ENCODE measurements at regions not wholly inside any gene's neighbourhood (a gene's known extent, or its start where the extent isn't known, plus 50 kb on each side); places are given as distances from the start of the nearest gene placed in this dataset.
"Not testable (repeated sequence)": the region's sequence is repeated elsewhere in the genome, so short reads cannot be mapped to it uniquely, and the experiment has no call there.

DNA sequence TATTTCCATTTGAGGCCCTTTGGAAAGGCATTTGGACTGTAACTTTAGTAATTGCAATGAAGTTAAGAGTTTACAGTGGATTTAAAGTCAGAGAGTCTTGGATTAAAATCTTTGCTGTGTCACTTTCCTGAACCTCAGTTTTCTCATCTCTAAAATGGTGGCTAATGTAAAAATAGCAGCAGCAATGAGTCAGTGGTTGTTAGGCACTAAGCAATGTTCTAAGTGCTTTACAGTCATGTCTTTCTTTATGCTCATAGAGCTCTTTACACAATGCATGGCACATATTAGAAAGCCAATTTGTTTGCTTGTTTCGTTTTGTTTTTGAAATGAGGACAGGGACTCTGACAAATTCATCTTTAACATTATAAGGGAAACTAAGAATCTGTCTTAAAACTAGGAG lies 222.7 kb upstream of the DNAJC19 start:
- H3K4me3 ChIP-seq (replicated peaks; ENCODE audit: low read depth, low read length): no peak overlapping the region
- TF ChIP-seq, protein P1, sequence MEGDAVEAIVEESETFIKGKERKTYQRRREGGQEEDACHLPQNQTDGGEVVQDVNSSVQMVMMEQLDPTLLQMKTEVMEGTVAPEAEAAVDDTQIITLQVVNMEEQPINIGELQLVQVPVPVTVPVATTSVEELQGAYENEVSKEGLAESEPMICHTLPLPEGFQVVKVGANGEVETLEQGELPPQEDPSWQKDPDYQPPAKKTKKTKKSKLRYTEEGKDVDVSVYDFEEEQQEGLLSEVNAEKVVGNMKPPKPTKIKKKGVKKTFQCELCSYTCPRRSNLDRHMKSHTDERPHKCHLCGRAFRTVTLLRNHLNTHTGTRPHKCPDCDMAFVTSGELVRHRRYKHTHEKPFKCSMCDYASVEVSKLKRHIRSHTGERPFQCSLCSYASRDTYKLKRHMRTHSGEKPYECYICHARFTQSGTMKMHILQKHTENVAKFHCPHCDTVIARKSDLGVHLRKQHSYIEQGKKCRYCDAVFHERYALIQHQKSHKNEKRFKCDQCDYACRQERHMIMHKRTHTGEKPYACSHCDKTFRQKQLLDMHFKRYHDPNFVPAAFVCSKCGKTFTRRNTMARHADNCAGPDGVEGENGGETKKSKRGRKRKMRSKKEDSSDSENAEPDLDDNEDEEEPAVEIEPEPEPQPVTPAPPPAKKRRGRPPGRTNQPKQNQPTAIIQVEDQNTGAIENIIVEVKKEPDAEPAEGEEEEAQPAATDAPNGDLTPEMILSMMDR (IDR thresholded peaks at IDR 0.05; ENCODE audit: low read length, missing control alignments): no peak
- no peak for DNase-seq (ENCODE audit: low read depth)

DNA sequence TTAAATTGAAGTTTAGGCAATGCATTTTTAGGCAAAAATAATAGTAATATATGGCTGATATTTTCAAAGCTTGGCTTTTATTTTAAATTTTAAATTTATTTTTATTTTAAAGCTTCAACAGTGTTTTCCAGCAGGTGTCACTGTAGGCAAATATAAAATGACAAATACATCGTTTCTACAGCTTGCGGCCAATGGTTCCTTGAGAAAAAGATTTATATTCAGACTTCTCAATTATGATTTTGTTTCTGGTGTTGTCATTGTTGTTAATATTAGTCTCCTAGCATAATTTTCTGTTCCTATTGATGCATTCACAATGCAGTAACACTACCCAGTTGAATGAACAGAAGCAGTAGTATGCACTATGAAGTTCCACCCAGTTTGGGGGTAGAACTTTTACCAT lies 220.7 kb upstream of the DNAJC19 start:
- DNase-seq (ENCODE audit: low read depth): peak; percentile 40
- no peak overlapping the region for H3K4me3 ChIP-seq (replicated peaks; ENCODE audit: low read depth, low read length)
- TF ChIP-seq, protein P1 (IDR thresholded peaks at IDR 0.05; ENCODE audit: low read length, missing control alignments): peak; percentile 27

DNA sequence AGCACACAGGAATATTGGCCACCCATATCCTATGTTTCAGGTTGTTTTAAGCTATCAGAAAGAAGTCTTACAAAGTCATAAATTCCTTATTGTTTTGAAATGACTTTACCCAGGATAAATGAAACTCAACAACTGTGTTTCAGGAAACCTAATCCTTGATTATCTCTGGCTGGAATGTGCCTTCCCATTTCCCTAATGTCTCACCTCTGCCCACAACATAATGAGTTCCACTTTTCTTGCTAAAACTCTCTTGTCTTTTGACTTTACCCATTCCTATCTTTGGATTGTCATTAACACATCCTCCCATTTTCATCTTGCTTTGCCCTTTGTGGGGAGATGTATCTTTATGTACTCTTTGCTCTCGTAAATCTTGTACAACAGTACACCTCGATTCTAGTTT lies 200.0 kb upstream of the DNAJC19 start:
- DNase-seq (ENCODE audit: low read depth): no peak
- TF ChIP-seq, protein P1 (IDR thresholded peaks at IDR 0.05; ENCODE audit: low read length, missing control alignments): no peak
- no peak overlapping the region for H3K4me3 ChIP-seq (replicated peaks; ENCODE audit: low read depth, low read length)

DNA sequence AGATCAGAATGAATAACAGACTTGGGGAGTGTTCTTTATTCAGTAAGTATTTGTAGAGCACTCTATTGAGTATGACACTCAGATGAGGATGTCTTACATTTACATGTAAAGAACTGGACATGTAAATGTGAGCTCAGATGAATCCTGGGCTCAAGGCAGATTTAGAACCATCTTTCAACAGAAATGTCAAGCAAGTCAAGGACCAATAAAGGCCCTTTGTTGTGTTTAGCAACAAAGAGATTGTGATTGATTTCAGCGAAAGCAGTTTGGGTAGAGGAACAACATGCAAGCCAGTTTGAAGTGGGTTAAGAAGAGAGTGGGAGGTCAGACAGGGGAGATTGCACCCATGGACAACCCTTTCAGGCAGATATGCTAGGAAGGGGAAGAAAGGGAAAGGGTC lies 194.2 kb upstream of the DNAJC19 start:
- DNase-seq (ENCODE audit: low read depth): no peak
- no peak overlapping the region for H3K4me3 ChIP-seq (replicated peaks; ENCODE audit: low read depth, low read length)
- TF ChIP-seq, protein P1 (IDR thresholded peaks at IDR 0.05; ENCODE audit: low read length, missing control alignments): no peak

DNA sequence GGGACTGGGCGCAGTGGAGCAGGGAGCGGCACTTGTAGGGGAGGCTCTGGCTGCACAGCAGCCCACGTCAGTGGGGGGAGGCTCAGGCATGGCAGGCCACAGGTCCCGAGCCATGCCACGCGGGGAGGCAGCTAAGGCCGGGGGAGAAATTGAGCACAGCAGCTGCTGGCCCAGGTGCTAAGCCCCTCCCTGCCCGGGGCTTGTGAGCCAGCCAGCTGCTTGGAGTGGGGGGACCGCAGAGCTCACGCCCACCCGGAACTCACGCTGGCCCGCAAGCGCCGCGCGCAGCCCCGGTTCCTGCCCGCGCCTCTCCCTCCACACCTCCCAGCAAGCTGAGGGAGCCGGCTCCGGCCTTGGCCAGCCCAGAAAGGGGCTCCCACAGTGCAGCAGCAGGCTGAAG lies 193.5 kb upstream of the DNAJC19 start:
- DNase-seq (ENCODE audit: low read depth); H3K4me3 ChIP-seq (replicated peaks; ENCODE audit: low read depth, low read length): not testable (repeated sequence)

DNA sequence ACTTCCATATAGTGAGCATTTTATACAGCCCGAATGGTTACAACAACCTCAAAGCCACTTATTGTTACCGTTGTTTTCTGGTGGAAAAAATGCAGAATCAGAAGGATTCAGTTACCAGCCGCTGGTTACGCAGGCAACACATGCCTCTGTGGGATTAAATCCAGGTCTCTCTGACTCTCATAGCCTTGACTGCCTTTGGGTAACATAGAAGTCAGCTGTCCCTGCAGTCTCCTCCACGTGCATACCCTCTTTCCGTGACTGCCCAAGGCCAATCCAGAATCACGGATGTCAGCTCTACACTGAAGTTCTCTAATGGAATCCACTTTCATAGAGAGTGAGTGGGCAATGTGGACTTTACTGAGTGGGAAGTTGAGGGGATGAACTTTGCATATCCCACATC lies 189.5 kb upstream of the DNAJC19 start:
- DNase-seq (ENCODE audit: low read depth): no peak
- TF ChIP-seq, protein P1 (IDR thresholded peaks at IDR 0.05; ENCODE audit: low read length, missing control alignments): no peak

DNA sequence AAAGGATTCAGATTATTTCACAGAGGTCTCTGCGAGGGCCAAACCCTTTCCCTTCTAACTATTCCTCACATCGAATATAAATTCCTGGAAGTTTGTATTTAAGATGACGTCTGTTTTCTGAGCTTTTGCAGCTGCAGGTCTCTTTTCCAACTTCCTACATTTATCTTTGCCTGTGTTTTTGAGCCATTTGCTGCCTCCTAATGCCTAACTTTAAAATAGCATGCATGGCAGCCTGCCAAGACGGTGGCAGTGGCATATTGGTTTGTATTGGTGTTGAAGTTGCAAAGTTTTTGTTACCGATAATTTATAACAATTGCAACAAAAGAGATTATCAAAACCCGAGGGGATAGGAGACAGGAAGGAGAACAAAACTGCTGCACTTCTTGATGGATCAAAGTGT lies 187.1 kb upstream of the DNAJC19 start:
- peak; percentile 61 for DNase-seq (ENCODE audit: low read depth)
- no peak overlapping the region for H3K4me3 ChIP-seq (replicated peaks; ENCODE audit: low read depth, low read length)
- TF ChIP-seq, protein P1 (IDR thresholded peaks at IDR 0.05; ENCODE audit: low read length, missing control alignments): peak; percentile 52

More for the DNA sequence above, 189.5 kb upstream of the DNAJC19 start:
- H3K4me3 ChIP-seq (replicated peaks; ENCODE audit: low read depth, low read length): no peak overlapping the region
